NCI-H748 (cell line): ENCODE measurements at regions not wholly inside any gene's neighbourhood (a gene's known extent, or its start where the extent isn't known, plus 50 kb on each side); places are given as distances from the start of the nearest gene placed in this dataset.
"Not testable (repeated sequence)": the region's sequence is repeated elsewhere in the genome, so short reads cannot be mapped to it uniquely, and the experiment has no call there.

Source experiments
- DNase-seq: peaks from one replicate; lab custom pipeline; 2025; ENCODE audit not compliant: unreplicated experiment; lab: John Stamatoyannopoulos, UW

GRCh38 chr1:182262425-182262824 is 129.2 kb downstream of the GLUL start:
- no peak for DNase-seq

GRCh38 chr1:182261655-182262054 is 129.9 kb downstream of the GLUL start:
- DNase-seq: no peak

GRCh38 chr1:182260516-182260915 is 131.1 kb downstream of the GLUL start:
- DNase-seq: no peak

- DNase-seq: no peak
Observed at GRCh38 chr1:182259968-182260367, 131.6 kb downstream of the GLUL start.

GRCh38 chr1:182259229-182259872 is 132.2 kb downstream of the GLUL start:
- no peak for DNase-seq

GRCh38 chr1:182257369-182258063 is 134.1 kb downstream of the GLUL start:
- DNase-seq: no peak

- DNase-seq: no peak
Observed at GRCh38 chr1:182256931-182257330, 134.7 kb downstream of the GLUL start.

- DNase-seq: no peak
Observed at GRCh38 chr1:182255494-182255893, 136.1 kb downstream of the GLUL start.

- DNase-seq: no peak
Observed at GRCh38 chr1:182253319-182253860, 138.2 kb downstream of the GLUL start.

- no peak for DNase-seq
Observed at GRCh38 chr1:182251561-182251960, 140.0 kb downstream of the GLUL start.

- DNase-seq: peak; percentile 75
Observed at GRCh38 chr1:182249201-182249676, 142.4 kb downstream of the GLUL start.

- DNase-seq: no peak
Observed at GRCh38 chr1:182248721-182249120, 142.9 kb downstream of the GLUL start.

- DNase-seq: not testable (repeated sequence)
Observed at GRCh38 chr1:182247813-182248212, 143.8 kb downstream of the GLUL start.

- no peak for DNase-seq
Observed at GRCh38 chr1:182246783-182247182, 144.8 kb downstream of the GLUL start.

- no peak for DNase-seq
Observed at GRCh38 chr1:182245040-182245439, 146.6 kb downstream of the GLUL start.

GRCh38 chr1:182244451-182244850 is 147.1 kb downstream of the GLUL start:
- DNase-seq: no peak

GRCh38 chr1:182242641-182243040 is 148.9 kb downstream of the GLUL start:
- DNase-seq: no peak

- DNase-seq: no peak
Observed at GRCh38 chr1:182240085-182240484, 151.5 kb downstream of the GLUL start.

GRCh38 chr1:182238421-182238820 is 153.2 kb downstream of the GLUL start:
- DNase-seq: no peak

- no peak for DNase-seq
Observed at GRCh38 chr1:182237329-182237728, 154.3 kb downstream of the GLUL start.

- DNase-seq: no peak
Observed at GRCh38 chr1:182236651-182237077, 154.9 kb downstream of the GLUL start.

- DNase-seq: peak; percentile 97
Observed at GRCh38 chr1:182235952-182236650, 155.5 kb downstream of the GLUL start.
